Neural cell (in vitro differentiated cells): ENCODE measurements at regions not wholly inside any gene's neighbourhood (a gene's known extent, or its start where the extent isn't known, plus 50 kb on each side); places are given as distances from the start of the nearest gene placed in this dataset.

Experiments
- H2AFZ ChIP-seq: fragments of 200-600, 300-800 bp; sonication (generic), shearing (Covaris generic); 2 replicates; pipeline ENCODE4 v1.6.0; 2014; ENCODE audit warnings: low read depth, mild to moderate bottlenecking, antibody characterized with exemption, low read length, moderate library complexity
- H3F3A ChIP-seq: fragments of 200-600 bp; shearing (Covaris generic); 2 replicates; pipeline ENCODE4 v1.6.1; 2016; ENCODE audit warnings: mild to moderate bottlenecking, moderate library complexity, mixed read lengths, antibody characterized with exemption, low read length; ENCODE audit not compliant: insufficient read depth, poor library complexity, severe bottlenecking
- H3K27ac ChIP-seq: fragments of 200-600, 300-800 bp; sonication (generic), shearing (Covaris generic); 2 replicates; pipeline ENCODE4 v1.5.1; 2014; ENCODE audit warnings: mild to moderate bottlenecking, low read length, moderate library complexity
- H3K27me3 ChIP-seq: fragments of 300-800, 200-600 bp; sonication (generic), shearing (Covaris generic); 2 replicates; pipeline ENCODE4 v1.6.0; 2014; ENCODE audit warnings: mild to moderate bottlenecking, low read depth, low read length, moderate library complexity; ENCODE audit not compliant: insufficient read depth
- H3K36me3 ChIP-seq: fragments of 300-800, 200-600 bp; sonication (generic), shearing (Covaris generic); 2 replicates; pipeline ENCODE4 v1.5.1; 2014; ENCODE audit warnings: mild to moderate bottlenecking, antibody characterized with exemption, low read length, moderate library complexity; ENCODE audit not compliant: insufficient read depth
- H3K4me2 ChIP-seq: fragments of 300-800, 200-600 bp; sonication (generic), shearing (Covaris generic); 2 replicates; pipeline ENCODE4 v1.6.0; 2014; ENCODE audit warnings: mild to moderate bottlenecking, low read length
- H3K4me3 ChIP-seq: fragments of 300-800, 200-600 bp; sonication (generic), shearing (Covaris generic); 2 replicates; pipeline ENCODE4 v1.5.1; 2014; ENCODE audit warnings: mild to moderate bottlenecking, low read length, moderate library complexity
- H3K79me2 ChIP-seq: fragments of 200-600 bp; shearing (Covaris generic); replicated peaks from 2 replicates; pipeline ENCODE4 v1.6.0; 2014; ENCODE audit warnings: mild to moderate bottlenecking, low read length, moderate library complexity; ENCODE audit not compliant: insufficient read depth
- H3K9ac ChIP-seq: fragments of 300-800, 200-600 bp; sonication (generic), shearing (Covaris generic); 2 replicates; pipeline ENCODE4 v1.6.1; 2016; ENCODE audit warnings: mild to moderate bottlenecking, low read length, mixed read lengths
- H3K9me2 ChIP-seq: fragments of 200-600 bp; shearing (Covaris generic); 2 replicates; pipeline ENCODE4 v1.6.1; 2016; ENCODE audit warnings: mild to moderate bottlenecking, low read length, mixed read lengths; ENCODE audit not compliant: insufficient read depth
- H3K9me3 ChIP-seq: fragments of 200-600, 300-800 bp; sonication (generic), shearing (Covaris generic); 2 replicates; pipeline ENCODE4 v1.6.1; 2016; ENCODE audit warnings: mild to moderate bottlenecking, mixed run types, low read length, moderate library complexity, mixed read lengths
- H4K20me1 ChIP-seq: fragments of 200-600 bp; shearing (Covaris generic); 2 replicates; pipeline ENCODE4 v1.6.1; 2016; ENCODE audit warnings: mild to moderate bottlenecking, mixed run types; ENCODE audit not compliant: insufficient read depth
- EP300 ChIP-seq: fragments of 450-650 bp; conservative IDR thresholded peaks from 2 replicates; pipeline ENCODE4 v1.6.1; 2014; ENCODE audit warnings: antibody characterized with exemption, mild to moderate bottlenecking, moderate library complexity; ENCODE audit not compliant: poor library complexity, severe bottlenecking
- EZH2 ChIP-seq: fragments of 200-600, 300-800 bp; shearing (Covaris generic), sonication (generic); IDR thresholded peaks from 2 replicates; pipeline ENCODE4 v1.6.1; 2014; ENCODE audit warnings: antibody characterized with exemption, low read length, borderline replicate concordance, mild to moderate bottlenecking; ENCODE audit not compliant: insufficient read depth, poor library complexity, severe bottlenecking
- MXI1 ChIP-seq: fragments of 450-650 bp; conservative IDR thresholded peaks from 2 replicates; pipeline ENCODE4 v1.6.1; 2014; ENCODE audit warnings: antibody characterized with exemption, mild to moderate bottlenecking; ENCODE audit not compliant: poor library complexity, severe bottlenecking
- POLR2AphosphoS5 ChIP-seq: IDR thresholded peaks from 2 replicates; pipeline ENCODE4 v1.6.1; 2012
- RAD21 ChIP-seq: fragments of 450-650 bp; conservative IDR thresholded peaks from 2 replicates; pipeline ENCODE4 v1.6.1; 2014; ENCODE audit warnings: antibody characterized with exemption, mild to moderate bottlenecking, moderate library complexity
- SMC3 ChIP-seq: fragments of 450-650 bp; conservative IDR thresholded peaks from 2 replicates; pipeline ENCODE4 v1.6.1; 2014; ENCODE audit warnings: antibody characterized with exemption, mild to moderate bottlenecking, moderate library complexity; ENCODE audit not compliant: poor library complexity
- TAF1 ChIP-seq: IDR thresholded peaks from 2 replicates; pipeline ENCODE4 v1.6.1; 2012; ENCODE audit warnings: low read depth
- TF ChIP-seq, protein P1 (sequence below): IDR thresholded peaks from 2 replicates; pipeline ENCODE4 v1.6.1; 2012; ENCODE audit warnings: borderline replicate concordance
- TF ChIP-seq, protein P2 (sequence below): fragments of 450-650 bp; IDR thresholded peaks from 2 replicates; pipeline ENCODE4 v1.5.1; 2014; ENCODE audit warnings: antibody characterized with exemption, mild to moderate bottlenecking, moderate library complexity; ENCODE audit not compliant: poor library complexity, severe bottlenecking

DNA sequence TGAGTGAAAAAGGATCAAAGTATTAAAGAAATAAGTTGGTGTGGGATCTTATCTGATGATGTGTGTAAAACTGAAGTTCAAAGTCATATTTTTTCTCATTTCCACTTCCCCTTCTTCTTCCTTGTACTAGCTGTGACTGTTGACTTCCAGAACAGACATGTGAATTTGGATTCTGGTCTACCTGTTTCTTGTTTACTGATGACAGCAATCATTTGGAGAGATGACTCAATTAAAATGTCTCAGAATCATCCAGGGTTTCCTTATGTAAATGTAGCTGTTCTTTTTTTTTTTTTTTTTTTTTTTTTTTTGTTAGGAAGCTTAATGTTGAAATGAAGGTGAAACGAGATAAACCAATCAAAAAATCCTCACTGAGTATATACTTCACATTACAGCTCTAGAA, 819.9 kb upstream of the PIK3C3 start:
- H3K9me2 ChIP-seq, result no peaks in the 10 kb centered on the region
- H3K9me3 ChIP-seq, result no peaks in the 10 kb centered on the region
- no peak overlapping the region for H3K27ac ChIP-seq
- H4K20me1 ChIP-seq, result no peaks in the 10 kb centered on the region
- H3K4me3 ChIP-seq, result no peak overlapping the region
- H3K36me3 ChIP-seq, result no peaks in the 10 kb centered on the region
- no peak overlapping the region for H2AFZ ChIP-seq
- no peaks in the 10 kb centered on the region for H3F3A ChIP-seq
- H3K4me2 ChIP-seq, result no peak overlapping the region
- no peak overlapping the region for H3K9ac ChIP-seq
- no peaks in the 10 kb centered on the region for H3K27me3 ChIP-seq
- TF ChIP-seq EZH2 (no peak), SMC3 (no peak), POLR2AphosphoS5 (no peak), TAF1 (no peak), RAD21 (no peak), MXI1 (no peak), EP300 (no peak)
- TF ChIP-seq, protein P1, sequence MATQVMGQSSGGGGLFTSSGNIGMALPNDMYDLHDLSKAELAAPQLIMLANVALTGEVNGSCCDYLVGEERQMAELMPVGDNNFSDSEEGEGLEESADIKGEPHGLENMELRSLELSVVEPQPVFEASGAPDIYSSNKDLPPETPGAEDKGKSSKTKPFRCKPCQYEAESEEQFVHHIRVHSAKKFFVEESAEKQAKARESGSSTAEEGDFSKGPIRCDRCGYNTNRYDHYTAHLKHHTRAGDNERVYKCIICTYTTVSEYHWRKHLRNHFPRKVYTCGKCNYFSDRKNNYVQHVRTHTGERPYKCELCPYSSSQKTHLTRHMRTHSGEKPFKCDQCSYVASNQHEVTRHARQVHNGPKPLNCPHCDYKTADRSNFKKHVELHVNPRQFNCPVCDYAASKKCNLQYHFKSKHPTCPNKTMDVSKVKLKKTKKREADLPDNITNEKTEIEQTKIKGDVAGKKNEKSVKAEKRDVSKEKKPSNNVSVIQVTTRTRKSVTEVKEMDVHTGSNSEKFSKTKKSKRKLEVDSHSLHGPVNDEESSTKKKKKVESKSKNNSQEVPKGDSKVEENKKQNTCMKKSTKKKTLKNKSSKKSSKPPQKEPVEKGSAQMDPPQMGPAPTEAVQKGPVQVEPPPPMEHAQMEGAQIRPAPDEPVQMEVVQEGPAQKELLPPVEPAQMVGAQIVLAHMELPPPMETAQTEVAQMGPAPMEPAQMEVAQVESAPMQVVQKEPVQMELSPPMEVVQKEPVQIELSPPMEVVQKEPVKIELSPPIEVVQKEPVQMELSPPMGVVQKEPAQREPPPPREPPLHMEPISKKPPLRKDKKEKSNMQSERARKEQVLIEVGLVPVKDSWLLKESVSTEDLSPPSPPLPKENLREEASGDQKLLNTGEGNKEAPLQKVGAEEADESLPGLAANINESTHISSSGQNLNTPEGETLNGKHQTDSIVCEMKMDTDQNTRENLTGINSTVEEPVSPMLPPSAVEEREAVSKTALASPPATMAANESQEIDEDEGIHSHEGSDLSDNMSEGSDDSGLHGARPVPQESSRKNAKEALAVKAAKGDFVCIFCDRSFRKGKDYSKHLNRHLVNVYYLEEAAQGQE, result no peak
- TF ChIP-seq, protein P2, sequence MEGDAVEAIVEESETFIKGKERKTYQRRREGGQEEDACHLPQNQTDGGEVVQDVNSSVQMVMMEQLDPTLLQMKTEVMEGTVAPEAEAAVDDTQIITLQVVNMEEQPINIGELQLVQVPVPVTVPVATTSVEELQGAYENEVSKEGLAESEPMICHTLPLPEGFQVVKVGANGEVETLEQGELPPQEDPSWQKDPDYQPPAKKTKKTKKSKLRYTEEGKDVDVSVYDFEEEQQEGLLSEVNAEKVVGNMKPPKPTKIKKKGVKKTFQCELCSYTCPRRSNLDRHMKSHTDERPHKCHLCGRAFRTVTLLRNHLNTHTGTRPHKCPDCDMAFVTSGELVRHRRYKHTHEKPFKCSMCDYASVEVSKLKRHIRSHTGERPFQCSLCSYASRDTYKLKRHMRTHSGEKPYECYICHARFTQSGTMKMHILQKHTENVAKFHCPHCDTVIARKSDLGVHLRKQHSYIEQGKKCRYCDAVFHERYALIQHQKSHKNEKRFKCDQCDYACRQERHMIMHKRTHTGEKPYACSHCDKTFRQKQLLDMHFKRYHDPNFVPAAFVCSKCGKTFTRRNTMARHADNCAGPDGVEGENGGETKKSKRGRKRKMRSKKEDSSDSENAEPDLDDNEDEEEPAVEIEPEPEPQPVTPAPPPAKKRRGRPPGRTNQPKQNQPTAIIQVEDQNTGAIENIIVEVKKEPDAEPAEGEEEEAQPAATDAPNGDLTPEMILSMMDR, result no peak
- no peaks in the 10 kb centered on the region for H3K79me2 ChIP-seq

DNA sequence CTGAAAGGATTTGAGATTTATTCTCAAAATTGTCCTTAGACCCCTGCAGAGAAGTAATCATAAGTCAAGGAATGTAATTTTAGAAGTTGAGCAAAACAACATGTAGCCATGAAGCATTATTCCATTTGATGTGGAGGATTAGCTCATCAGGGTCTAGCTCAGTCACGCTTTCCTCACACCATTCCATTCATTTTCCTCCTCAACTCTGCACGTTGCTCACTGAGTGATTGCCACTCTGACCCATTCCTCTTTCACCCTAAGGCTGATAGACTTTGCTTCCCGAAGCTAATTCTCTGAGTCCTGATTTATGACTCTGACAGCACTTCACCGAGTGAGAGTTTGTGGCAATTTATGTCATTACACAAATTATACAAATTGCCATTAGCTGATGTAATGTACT, 820.6 kb upstream of the PIK3C3 start:
- Histone ChIP-seq H3K79me2 (no peaks in the 10 kb centered on the region), H3K9me2 (no peaks in the 10 kb centered on the region), H4K20me1 (no peaks in the 10 kb centered on the region), H3K27me3 (no peaks in the 10 kb centered on the region), H3K4me2 (no peak overlapping the region), H3K9me3 (no peaks in the 10 kb centered on the region), H3K27ac (no peak overlapping the region), H3F3A (no peaks in the 10 kb centered on the region), H3K9ac (no peak overlapping the region), H2AFZ (no peak overlapping the region), H3K36me3 (no peaks in the 10 kb centered on the region), H3K4me3 (no peak overlapping the region)
- no peak for TF ChIP-seq TAF1
- TF ChIP-seq, protein P1, result no peak
- no peak for TF ChIP-seq EP300
- TF ChIP-seq, protein P2, result no peak
- TF ChIP-seq SMC3, result no peak
- TF ChIP-seq MXI1, result no peak
- TF ChIP-seq EZH2, result no peak
- TF ChIP-seq POLR2AphosphoS5, result no peak
- no peak for TF ChIP-seq RAD21
